Panc1 (cell line): ENCODE measurements at regions not wholly inside any gene's neighbourhood (a gene's known extent, or its start where the extent isn't known, plus 50 kb on each side); places are given as distances from the start of the nearest gene placed in this dataset.

Source experiments
- TCF7L2 ChIP-seq: IDR thresholded peaks from 2 replicates; pipeline ENCODE4 v1.6.1; 2011; ENCODE audit warnings: mild to moderate bottlenecking, low read depth, low read length, inconsistent platforms
- TF ChIP-seq, protein P1 (sequence below): fragments of 450-650 bp; IDR thresholded peaks from 2 replicates; pipeline ENCODE4 v1.5.1; 2017; ENCODE audit warnings: mild to moderate bottlenecking

GRCh38 chr6:155890409-155890808 is 434.8 kb upstream of the NOX3 start:
- TF ChIP-seq TCF7L2 = no peak
- TF ChIP-seq, protein P1, sequence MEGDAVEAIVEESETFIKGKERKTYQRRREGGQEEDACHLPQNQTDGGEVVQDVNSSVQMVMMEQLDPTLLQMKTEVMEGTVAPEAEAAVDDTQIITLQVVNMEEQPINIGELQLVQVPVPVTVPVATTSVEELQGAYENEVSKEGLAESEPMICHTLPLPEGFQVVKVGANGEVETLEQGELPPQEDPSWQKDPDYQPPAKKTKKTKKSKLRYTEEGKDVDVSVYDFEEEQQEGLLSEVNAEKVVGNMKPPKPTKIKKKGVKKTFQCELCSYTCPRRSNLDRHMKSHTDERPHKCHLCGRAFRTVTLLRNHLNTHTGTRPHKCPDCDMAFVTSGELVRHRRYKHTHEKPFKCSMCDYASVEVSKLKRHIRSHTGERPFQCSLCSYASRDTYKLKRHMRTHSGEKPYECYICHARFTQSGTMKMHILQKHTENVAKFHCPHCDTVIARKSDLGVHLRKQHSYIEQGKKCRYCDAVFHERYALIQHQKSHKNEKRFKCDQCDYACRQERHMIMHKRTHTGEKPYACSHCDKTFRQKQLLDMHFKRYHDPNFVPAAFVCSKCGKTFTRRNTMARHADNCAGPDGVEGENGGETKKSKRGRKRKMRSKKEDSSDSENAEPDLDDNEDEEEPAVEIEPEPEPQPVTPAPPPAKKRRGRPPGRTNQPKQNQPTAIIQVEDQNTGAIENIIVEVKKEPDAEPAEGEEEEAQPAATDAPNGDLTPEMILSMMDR = no peak
